HG03280 (cell line): ENCODE measurements at regions not wholly inside any gene's neighbourhood (a gene's known extent, or its start where the extent isn't known, plus 50 kb on each side); places are given as distances from the start of the nearest gene placed in this dataset.

Experiments
- ATAC-seq: cut with Tn5 transposase; IDR thresholded peaks from one replicate; pipeline ENCODE4 v1.9.1; 2021; ENCODE audit warnings: mild to moderate bottlenecking, moderate library complexity; ENCODE audit not compliant: unreplicated experiment

GRCh38 chr7:156115582-156115981, 303.3 kb upstream of the SHH start:
- ATAC-seq = no peak

DNA sequence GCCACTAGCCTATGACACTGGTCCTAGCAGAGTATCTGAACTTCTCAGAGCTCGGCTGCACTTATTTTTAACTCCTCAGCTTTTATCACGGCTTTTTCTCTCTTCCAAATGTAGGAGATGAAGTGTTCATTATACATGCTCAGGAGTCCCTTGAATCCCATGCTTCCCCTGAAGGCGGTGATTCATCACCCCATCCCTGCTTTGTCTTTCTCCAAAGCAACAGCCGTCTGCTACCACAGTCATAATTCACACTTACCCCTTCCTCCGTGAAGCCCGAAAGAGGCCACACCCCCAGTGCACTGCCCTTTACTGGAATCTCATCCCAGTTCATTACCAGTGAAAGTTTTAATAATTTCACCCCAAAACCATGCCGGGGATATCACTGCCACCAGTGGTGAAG, 301.5 kb upstream of the SHH start:
- ATAC-seq = no peak

DNA sequence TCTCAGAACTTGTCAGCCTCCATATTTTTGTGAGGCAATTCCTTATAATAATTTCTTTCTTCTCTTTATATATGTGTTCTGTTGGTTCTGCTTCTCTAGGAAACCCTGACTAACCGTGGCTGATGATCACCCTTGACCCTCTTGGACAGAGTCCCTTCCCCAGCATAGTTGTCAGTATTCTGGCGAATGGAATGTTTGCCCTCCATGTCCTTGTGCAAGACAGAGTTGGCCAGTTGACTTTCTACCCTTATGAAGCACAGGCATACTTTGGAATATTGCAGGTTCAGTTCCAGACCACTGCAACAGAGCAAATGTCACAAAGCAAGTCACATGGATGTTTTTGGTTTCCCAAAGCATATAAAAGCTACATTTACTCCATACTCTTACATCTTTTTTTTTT, 297.7 kb upstream of the SHH start:
- no peak for ATAC-seq

DNA sequence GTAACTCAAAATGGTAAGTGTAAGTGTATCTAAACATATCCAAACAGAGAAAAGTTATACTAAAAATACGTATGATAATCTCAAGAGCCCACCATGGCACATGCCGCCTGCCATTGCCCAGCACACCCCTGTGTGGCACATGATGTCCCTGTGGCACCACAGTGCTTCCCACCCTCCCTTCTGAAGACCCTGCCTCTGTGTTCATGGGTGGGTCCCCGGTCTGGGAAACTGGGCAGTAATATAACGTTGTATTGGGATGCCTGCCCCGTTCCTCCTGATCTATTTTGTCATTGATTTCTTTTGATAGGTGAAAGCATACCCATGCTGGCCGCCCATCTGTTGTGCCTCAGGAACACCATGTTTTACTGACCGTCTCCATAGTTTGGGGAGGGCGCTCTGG, 296.8 kb upstream of the SHH start:
- ATAC-seq = no peak

GRCh38 chr7:156107957-156108356, 295.7 kb upstream of the SHH start:
- no peak for ATAC-seq

- no peak for ATAC-seq
Observed at GRCh38 chr7:156106107-156106426, 293.8 kb upstream of the SHH start.

- ATAC-seq = no peak
Observed at GRCh38 chr7:156105337-156106106, 293.3 kb upstream of the SHH start.

- ATAC-seq = no peak
Observed at GRCh38 chr7:156104501-156105336, 292.5 kb upstream of the SHH start.

DNA sequence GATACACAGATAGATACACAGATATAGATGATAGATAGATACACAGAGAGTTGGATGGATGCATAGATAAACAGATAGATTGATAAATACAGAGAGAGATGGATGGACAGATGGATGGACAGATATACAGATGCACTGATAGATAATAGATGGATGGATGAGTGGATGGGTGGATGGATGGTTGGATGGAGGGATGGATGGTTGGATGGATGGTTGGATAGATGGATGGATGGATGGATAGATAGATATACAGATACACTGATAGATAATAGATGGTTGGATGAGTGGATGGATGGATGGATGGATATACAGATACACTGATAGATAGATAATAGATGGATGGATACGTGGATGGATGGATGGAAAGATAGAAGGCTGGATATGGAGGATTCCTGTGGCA, 290.0 kb upstream of the SHH start:
- ATAC-seq = no peak

DNA sequence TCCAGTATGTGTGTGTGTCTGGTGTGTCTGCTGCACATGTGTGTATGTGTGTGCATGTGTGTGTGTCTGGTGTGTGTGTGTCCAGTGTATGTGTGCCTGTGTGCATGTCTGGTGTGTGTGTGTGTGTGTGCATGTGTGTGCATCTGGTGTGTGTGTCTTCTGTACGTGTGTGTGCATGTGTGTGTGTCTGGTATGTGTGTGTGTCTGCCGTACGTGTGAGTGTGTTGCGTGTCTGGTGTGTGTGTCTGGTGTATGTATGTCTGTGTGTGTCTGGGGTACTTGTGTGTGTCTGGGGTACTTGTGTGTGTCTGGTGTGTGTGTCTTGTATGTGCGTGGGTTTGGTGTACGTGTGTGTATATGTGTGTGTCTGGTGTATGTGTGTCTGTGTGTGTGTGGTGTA, 289.1 kb upstream of the SHH start:
- ATAC-seq = no peak

DNA sequence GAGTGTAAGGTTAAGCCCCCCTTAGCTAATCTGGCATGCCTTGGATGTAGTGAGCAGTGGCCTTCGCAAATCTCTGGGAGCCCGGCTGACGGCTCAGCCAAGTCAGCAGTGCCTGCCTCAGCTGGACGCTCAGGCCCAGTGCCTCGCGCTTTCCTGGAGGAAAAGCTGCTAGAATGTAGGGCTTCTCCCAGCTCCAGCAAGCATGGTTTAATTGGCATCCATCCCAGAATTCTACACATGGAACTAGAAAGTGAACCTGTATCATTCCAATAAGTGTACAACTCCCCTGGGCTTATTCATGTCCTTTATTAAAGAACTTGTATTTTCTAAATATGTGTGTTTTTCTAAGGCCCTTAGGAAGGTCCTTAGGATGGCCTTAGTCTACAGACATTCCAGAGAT, 287.8 kb upstream of the SHH start:
- ATAC-seq = no peak

DNA sequence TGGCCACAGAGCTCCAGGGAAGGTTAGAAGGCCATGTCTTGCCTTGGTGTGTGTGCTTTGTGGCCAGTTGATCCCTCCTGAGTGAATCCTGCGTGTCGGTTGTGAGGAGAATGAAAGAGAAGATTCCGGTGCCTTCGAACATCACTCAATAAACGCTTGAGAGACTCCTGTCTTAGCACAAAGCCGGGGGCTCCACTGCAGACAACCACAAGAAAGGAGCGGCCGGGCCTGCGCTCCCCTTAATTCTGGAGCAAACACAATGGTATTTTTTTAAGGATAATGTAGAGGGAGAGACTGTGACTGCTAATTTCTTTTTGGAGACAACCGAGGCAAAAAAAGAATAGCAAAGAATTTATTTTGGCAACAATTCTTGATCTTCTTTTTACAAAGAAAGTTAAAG, 286.8 kb upstream of the SHH start:
- ATAC-seq = no peak

GRCh38 chr7:156096771-156097538, 284.7 kb upstream of the SHH start:
- ATAC-seq = no peak

DNA sequence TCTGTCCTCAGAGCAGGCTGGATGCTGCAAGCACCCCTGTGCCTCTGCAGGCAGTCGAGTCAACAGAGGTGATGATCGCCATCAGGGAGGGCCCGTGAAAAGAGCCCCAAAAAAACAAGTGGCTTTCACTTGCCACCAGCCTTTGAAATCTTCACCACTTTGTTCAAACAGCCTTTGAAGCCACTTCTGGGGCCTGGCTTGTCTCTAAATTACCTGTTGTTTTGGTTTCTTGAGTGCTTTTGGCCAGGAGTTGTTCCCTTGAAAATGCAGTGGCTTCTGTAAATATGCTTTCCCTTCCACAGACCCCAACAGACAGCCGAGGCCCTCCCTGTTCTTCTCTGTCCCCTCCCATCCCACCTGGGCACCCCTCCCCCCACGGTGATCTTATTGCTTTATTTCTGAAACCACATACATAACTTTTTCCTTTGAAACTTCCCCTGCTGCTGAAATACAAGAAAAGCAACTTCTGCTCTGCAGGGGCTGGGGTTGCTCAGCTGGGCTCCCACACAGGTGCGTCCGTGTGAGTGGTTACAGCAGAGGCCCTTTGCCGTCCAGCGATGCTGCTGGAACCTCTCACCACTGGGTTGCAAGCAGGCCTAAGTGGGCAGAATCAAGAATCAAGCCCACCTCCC, 283.8 kb upstream of the SHH start:
- no peak for ATAC-seq

GRCh38 chr7:156094350-156095146, 282.3 kb upstream of the SHH start:
- ATAC-seq = no peak

- ATAC-seq = no peak
Observed at GRCh38 chr7:156092307-156092706, 280.0 kb upstream of the SHH start.

DNA sequence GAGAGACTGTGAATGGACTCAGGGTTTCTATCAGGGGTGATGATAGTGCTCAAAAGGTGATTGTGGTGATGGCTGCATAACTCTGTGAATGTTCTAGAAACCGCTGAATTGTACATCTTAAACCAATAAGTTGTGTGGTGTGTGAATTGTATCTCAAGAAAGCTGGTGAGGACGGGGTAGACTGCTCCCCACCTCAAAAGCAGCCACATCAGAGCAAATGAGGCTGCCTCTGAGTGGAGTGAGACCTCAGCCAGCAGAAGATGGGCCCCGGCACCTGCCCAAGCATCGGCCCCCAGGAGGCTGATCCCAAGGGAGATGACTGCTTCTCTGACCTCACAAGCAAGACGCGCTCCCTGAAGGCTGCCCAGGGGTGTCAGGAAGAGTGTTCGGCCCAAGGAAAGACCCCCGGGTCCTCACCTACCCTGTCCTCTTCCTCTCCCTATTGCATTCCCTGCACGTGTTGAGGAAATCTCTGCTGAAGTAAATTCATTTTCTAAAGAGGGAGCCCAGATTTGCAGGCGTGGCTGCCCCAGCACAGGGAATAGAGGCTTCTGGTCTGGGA, 279.3 kb upstream of the SHH start:
- ATAC-seq = no peak

GRCh38 chr7:156090988-156091387, 278.7 kb upstream of the SHH start:
- no peak for ATAC-seq

GRCh38 chr7:156089222-156089621, 277.0 kb upstream of the SHH start:
- ATAC-seq = no peak

DNA sequence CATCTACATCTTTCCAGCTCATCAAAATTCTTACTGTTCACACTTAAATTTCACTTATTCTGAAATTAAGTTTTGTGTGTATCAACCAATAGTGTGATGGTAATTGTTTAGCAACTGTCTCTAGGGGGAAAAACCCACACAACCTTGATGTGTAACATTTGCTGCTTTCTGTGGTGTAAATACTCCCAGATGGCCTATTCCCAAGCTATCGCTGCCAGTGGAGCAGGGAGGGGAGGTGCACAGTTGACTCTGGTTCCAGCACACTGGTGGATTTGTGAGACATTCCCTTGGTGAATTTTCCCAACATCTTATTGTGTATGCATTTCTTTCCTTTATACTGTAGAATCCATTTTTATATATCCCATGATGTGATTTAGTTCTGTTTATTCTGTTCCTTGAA, 275.9 kb upstream of the SHH start:
- no peak for ATAC-seq
